ENCODE measurements at regions not wholly inside any gene's neighbourhood (a gene's known extent, or its start where the extent isn't known, plus 50 kb on each side); places are given as distances from the start of the nearest gene placed in this dataset.
"Not testable (repeated sequence)": the region's sequence is repeated elsewhere in the genome, so short reads cannot be mapped to it uniquely, and the experiment has no call there.

GRCh38 chr4:188678691-188679090 lies 539.5 kb downstream of the TRIML1 start:
- DNase-seq = not testable (repeated sequence)

DNA sequence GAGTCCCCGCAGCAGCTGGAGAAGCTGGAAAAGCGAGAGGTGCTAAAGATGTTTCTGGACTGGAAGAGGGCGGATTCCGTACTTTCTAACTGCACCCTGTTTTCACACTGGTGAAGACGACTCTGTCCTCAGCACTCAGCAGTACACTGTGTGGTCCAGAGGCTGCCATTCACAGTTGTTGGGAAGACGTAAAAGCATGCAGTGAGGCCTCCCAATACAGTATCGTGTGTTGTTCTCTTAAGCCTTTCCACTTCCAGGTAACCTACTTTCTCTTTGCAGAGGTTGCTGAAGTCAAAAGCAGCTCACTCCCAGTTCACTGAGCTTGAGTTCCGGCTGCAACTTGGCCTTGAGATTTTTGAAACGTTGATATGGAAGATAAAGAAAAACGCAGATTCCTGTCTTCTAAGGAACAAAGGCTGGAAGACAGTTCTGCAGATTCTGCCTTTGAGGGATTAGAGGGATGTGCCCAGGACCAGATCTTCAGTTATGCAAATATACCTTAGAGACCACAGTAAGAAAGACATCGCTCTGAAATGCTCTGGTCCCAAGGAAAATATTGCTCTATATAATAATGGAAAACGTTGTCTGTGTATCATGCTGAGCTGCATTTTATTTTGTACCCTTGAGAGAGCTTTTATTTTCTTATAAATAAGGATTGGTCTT lies 540.9 kb downstream of the TRIML1 start:
- DNase-seq = no peak

- no peak for DNase-seq
Observed at GRCh38 chr4:188680667-188681063, 541.4 kb downstream of the TRIML1 start.

DNA sequence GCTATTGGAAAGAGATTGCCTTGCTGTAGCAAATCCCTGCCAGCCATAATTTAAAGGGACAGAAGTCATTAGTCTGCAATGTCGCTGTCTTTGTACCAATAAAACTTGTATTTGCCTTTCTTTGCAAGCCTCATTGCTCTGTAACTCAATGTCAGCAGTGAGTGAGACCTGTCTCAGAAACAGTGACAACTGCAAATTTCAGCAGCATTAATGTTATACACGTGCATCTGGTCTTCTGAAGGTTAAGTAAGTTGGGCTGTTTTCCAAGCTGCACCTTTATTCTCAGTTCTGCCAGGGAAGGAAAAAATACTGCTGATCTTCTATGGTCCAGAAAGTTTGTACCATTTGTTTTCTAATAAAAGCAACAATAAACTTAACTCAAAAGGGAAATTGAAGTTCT lies 543.1 kb downstream of the TRIML1 start:
- no peak for DNase-seq

DNA sequence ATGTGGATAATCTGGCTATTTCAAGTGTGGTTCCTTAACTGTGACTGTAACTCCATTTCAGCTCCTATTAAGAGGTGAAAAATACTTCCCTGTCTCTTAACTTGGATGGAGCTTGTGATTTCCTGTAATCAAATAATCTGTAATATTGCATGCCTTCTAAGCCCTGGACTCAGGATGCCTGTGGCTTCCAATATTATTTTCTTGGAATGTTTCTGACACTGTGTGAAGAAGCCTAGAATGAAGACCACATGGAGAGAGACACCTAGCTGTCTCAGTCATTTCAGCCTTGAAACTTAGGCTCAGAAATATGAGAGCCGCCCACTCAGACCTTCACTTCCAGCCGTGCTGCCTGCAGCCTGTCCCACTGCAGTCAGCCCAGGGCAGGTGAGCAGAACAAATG lies 544.3 kb downstream of the TRIML1 start:
- no peak for DNase-seq

DNA sequence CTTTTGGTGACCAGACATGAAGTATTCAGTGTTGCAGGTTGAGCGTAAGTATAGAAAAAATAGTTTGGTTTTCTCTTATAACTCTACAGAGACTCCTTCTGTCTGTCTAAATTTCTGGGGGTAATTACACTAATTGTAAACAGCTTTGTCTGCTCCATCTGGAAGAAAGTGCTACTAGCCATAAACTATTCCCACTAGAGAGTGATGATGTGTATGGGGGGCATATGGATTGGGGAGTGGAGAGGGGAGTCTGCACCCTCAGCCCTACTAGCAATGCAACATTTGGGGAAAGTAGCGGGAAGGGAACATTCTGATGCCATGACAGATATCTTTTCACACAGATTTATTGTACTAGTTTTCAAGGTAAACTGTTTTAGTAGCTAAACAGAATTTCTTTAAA lies 549.7 kb downstream of the TRIML1 start:
- no peak for DNase-seq

GRCh38 chr4:188691811-188692210 lies 552.6 kb downstream of the TRIML1 start:
- DNase-seq = no peak

GRCh38 chr4:188695261-188695660 lies 556.0 kb downstream of the TRIML1 start:
- no peak for DNase-seq

DNA sequence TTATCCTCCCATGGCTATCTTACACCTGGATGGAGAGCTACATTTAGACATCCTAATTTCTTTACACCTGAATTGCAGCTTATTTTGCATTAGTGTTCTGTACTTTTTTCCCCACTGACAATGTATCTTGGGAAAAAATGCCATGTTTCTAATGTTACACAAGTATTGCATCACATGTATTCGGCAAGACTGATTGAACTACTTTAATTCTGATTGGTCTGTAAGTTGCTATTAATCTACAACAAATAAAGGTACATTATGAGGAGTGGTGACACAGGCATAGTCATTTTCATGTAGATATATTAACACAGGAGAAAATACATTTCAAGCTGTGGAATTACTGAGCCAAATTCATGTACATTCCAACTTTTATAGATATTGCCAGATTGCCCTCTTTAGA lies 558.0 kb downstream of the TRIML1 start:
- DNase-seq = no peak

DNA sequence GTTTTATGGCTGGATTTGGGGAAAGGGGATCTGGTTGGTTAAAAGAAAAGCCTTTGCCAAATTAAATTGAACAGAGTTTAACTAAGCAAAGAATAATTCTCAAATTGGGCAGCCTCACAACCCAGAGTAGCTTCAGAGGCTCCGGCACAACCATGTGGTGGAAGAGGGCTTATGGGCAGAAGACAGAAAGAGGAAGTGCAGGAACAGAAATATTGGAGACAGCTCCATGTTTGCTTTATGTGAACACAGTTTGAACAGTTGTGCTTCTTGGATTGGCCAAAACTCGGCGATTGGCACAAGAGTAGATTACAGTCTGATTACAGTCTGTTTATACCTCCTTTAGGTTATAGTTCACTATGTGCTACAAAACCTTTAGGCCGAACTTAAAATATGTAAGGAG lies 562.7 kb downstream of the TRIML1 start:
- no peak for DNase-seq

- DNase-seq = no peak
Observed at GRCh38 chr4:188704288-188704687, 565.0 kb downstream of the TRIML1 start.

- DNase-seq = no peak
Observed at GRCh38 chr4:188707036-188707435, 567.8 kb downstream of the TRIML1 start.

- DNase-seq = no peak
Observed at GRCh38 chr4:188714501-188714900, 575.3 kb downstream of the TRIML1 start.

GRCh38 chr4:188714907-188715306 lies 575.7 kb downstream of the TRIML1 start:
- no peak for DNase-seq

DNA sequence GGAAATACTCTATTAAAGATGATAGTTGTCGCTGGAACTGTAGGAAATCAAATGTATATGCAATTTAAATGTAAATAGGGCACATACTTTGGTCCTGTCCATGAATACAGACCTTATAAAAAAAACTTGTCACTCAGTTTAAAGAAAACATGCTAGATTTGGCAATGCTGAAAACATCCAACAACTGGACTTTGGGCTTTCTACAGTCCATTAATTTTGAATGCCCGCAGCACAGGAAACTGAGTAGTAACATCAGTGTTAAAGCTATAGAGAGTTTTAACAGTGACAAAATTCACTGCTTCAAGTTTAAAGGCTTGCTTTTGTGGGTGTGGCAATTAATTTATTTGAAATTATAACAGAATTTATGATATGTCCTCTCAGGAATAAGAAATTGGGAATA lies 578.4 kb downstream of the TRIML1 start:
- DNase-seq = no peak

DNA sequence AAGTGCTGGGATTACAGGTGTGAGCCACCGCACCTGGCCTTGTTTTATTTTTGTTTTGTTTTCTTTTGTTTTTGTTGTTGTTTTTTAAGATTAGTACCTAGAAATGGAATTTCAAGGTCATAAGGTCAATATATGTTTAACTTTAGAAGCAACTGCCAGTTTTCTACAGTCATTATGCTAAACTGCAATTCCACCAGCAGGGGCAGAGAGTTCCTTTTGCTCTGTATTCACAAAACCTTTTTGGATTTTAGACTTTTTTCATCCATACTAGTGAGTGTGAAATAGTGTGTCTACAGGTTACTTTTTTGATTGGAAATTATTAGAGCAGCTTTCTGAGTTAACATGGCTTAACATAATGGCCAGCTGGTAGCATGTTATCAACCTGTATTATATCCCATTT lies 580.6 kb downstream of the TRIML1 start:
- DNase-seq = no peak

DNA sequence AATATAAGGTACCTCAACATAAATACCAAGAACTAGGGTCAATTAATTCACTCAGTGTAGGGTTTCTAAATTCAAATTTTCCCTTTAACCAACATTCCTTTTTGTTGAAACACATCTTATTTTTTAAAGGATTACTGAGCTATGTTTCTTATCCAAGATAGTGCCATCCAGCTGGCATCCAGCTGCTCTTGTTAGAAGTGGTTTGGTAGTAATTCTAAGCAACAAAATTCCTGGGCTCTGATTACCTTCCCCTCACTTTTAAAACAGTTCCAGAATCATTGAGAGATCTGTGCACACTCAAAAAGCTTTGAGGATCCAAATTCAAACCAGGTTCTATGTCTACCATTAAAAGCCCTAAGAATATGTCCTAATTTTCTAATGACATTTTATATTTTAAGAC lies 583.7 kb downstream of the TRIML1 start:
- no peak for DNase-seq

DNA sequence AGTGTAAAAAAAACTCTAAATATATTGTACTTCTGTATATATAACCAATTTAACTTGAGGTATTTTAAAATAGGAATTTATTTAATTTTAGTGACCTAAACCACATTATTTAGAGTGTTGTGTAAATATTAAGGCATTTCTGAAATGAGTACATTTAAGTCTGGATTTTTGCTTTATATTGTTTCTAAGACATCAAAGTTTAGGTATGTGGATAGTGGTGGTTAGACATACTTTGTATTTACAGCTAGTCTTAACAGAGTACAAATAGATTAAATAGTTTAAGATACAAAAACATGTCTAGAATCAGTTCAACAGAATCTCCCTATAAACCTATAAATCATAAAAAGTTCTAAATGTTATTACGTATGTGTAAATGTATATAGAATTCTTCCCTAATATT lies 588.5 kb downstream of the TRIML1 start:
- no peak for DNase-seq

DNA sequence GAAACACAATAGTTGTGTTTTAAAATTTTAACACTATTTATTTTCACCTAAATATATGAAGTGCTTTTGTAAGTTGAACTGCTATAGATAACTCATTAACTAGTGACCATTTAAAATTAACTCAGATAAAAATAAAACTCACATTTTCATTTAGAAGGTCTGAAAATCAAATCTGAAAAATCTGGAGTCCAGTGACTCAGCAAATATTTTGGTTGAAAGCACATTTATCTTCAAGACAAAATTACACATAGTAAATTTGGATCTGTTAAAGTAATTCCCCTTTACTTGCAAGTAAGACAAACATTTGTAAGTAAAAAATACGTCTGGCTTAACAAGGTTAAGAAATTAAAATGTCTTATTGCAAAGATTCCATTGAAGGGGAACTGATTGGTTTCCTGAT lies 589.1 kb downstream of the TRIML1 start:
- no peak for DNase-seq

GRCh38 chr4:188732131-188732530 lies 592.9 kb downstream of the TRIML1 start:
- no peak for DNase-seq

GRCh38 chr4:188735082-188735481 lies 595.8 kb downstream of the TRIML1 start:
- DNase-seq = no peak

DNA sequence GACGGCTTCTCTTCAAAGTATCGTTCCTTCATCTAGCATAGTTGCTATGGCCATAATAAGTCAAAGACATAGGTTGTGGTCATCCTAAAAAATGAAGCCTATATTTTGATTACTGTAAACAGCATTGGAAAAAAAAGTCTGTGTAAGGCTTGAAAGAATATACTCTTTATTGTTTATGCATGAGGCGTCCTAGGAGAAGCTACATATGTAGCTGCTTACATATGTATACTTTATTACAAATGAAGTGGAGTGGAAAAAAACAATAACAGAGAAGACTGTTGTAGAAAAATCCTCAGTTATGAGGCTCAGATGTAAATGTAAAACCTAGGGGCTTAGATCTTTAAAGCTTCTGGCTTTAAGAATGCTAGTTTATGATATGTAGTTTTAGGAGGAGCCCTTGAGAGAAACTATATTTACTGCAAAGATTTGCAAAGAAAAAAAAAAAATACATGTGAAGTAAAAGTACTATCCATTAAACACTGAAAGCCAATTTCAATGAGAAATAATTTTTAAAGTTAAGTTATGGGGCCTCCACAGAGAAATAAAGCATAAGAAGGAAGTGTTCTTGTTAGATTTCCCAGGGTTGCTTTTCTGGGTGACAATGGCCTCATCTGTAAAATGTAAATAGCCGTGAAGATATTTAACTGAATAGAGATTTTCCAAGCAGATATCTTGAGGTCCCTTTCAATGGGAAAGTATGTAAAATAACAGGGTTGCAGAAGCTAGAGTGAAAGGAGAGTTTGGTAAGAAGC lies 598.2 kb downstream of the TRIML1 start:
- DNase-seq = no peak

DNA sequence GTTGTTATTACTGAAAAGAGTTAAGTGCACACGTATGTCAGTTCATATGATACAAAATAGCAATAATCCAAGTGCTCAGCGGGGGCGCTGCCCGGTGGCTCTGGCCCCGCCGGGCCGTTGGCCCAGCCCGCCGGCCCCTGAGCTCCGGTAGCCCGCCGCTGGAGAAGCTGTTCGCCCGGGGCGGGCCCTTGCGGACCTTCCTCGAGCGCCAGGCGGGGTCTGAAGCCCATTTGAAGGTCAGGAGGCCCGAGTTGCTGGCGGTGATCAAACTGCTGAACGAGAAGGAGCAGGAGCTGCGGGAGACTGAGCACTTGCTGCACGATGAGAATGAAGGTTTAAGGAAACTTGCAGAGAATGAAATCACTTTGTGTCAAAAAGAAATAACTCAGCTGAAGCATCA lies 599.0 kb downstream of the TRIML1 start:
- peak in 1 of 2 experiments; percentile 6 for DNase-seq

DNA sequence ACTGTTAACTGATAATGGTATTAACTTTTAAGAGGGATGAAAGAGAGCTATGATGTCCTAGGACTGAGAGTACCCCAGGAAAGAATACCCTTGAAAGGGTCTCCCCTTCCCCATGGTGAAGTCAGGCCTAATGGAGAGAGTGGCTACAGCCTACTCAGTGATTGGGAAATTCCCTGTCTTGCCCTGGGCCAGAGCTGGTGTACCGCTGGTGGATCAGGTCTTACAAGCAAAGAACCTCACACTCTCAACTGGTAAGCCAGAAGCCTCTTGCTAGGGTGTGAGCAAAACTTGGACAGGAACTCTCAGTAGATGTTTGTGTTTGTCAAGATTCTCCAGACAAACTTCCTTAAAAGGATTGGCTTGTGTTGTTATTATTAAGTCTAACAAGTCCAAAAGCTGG lies 600.9 kb downstream of the TRIML1 start:
- DNase-seq = not testable (repeated sequence)

- DNase-seq = not testable (repeated sequence)
Observed at GRCh38 chr4:188740791-188741190, 601.5 kb downstream of the TRIML1 start.
